GM12875 (cell line): ENCODE measurements at regions not wholly inside any gene's neighbourhood (a gene's known extent, or its start where the extent isn't known, plus 50 kb on each side); places are given as distances from the start of the nearest gene placed in this dataset.

Experiments
- H3K4me3 ChIP-seq: one replicate; pipeline ENCODE4 v1.5.1; 2011; ENCODE audit warnings: low read depth, low read length, control low read depth
- CTCF ChIP-seq: IDR thresholded peaks from 2 replicates; pipeline ENCODE4 v1.5.1; 2011; ENCODE audit warnings: low read depth, mild to moderate bottlenecking, control low read depth, inconsistent platforms, low read length, moderate library complexity, borderline replicate concordance; ENCODE audit not compliant: insufficient read depth

DNA sequence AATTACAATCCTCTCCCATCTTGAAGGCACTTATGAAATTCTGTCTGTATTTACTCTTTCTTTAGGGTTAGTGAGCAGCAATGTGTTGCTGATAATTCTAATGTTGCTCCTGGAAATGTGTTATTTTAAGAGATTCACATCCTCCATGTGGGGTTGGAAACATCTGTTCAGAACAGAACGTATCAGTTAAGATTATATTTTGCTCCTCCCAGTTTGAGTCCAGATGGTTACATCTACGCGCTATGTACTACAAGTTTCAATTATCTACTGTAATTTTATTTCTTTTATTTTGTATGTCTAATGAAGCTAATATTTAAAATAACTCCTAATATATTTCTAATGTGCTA is 250.6 kb upstream of the KLF6 start:
- TF ChIP-seq CTCF = no peak
- no peak overlapping the region for H3K4me3 ChIP-seq

GRCh38 chr10:4034907-4035598 is 250.0 kb upstream of the KLF6 start:
- no peak overlapping the region for H3K4me3 ChIP-seq
- no peak for TF ChIP-seq CTCF

DNA sequence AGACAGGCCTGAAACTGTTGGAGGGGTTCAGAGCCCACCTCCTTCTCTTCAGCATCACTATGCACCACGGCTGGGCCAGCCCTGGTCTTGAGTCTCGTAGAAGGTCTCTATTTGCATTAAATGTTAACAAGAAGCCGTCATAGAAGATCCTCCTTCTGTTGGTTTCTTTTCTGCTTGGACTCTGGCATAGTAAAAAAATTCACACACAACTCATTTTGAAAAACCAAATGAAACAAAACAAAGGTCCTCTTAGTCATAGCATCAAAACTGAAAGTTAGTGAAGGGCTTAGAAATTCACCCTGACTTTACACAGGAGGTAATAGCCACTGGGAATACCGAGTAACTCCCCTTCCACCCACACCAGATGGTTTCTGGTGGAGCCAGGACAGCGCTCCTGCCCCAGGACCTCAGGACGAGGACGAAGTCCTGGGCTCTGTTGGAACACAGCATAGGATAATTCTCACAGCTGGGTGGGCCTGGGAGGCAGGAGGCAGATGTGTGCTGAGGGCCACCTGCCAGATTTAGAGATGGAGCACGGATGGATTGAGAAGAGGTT is 248.4 kb upstream of the KLF6 start:
- no peak overlapping the region for H3K4me3 ChIP-seq
- no peak for TF ChIP-seq CTCF

- no peak for TF ChIP-seq CTCF
- H3K4me3 ChIP-seq = no peak overlapping the region
These were observed 244.9 kb upstream of the KLF6 start for GRCh38 chr10:4029866-4030265.

GRCh38 chr10:4028854-4029583 is 244.0 kb upstream of the KLF6 start:
- TF ChIP-seq CTCF = no peak
- H3K4me3 ChIP-seq = no peak overlapping the region

GRCh38 chr10:4028027-4028471 is 243.0 kb upstream of the KLF6 start:
- no peak overlapping the region for H3K4me3 ChIP-seq
- no peak for TF ChIP-seq CTCF

- H3K4me3 ChIP-seq = no peak overlapping the region
- no peak for TF ChIP-seq CTCF
These were observed 240.3 kb upstream of the KLF6 start for GRCh38 chr10:4025339-4025738.
